Keratinocyte (primary cell): ENCODE measurements at regions not wholly inside any gene's neighbourhood (a gene's known extent, or its start where the extent isn't known, plus 50 kb on each side); places are given as distances from the start of the nearest gene placed in this dataset.
"Not testable (repeated sequence)": the region's sequence is repeated elsewhere in the genome, so short reads cannot be mapped to it uniquely, and the experiment has no call there.

Source experiments
- EZH2 ChIP-seq: IDR thresholded peaks from one replicate; pipeline ENCODE4 v1.6.1; 2012; ENCODE audit warnings: inconsistent platforms, mild to moderate bottlenecking, low read length, moderate library complexity
- TF ChIP-seq, protein P1 (sequence below), 3 experiments: IDR thresholded peaks in 1 of 3; conservative IDR thresholded peaks in 1 of 3; optimal IDR thresholded peaks in 1 of 3; 2 replicates in 2 of 3; 3 replicates in 1 of 3; pipeline versions ENCODE3 to v1.5.1; 2011; ENCODE audit warnings: low read length in 3 of 3, mild to moderate bottlenecking in 3 of 3, moderate library complexity in 2 of 3, control low read depth in 1 of 3, inconsistent platforms in 1 of 3; ENCODE audit not compliant: insufficient read depth in 2 of 3; ENCODE audit errors: extremely low read depth in 1 of 3

DNA sequence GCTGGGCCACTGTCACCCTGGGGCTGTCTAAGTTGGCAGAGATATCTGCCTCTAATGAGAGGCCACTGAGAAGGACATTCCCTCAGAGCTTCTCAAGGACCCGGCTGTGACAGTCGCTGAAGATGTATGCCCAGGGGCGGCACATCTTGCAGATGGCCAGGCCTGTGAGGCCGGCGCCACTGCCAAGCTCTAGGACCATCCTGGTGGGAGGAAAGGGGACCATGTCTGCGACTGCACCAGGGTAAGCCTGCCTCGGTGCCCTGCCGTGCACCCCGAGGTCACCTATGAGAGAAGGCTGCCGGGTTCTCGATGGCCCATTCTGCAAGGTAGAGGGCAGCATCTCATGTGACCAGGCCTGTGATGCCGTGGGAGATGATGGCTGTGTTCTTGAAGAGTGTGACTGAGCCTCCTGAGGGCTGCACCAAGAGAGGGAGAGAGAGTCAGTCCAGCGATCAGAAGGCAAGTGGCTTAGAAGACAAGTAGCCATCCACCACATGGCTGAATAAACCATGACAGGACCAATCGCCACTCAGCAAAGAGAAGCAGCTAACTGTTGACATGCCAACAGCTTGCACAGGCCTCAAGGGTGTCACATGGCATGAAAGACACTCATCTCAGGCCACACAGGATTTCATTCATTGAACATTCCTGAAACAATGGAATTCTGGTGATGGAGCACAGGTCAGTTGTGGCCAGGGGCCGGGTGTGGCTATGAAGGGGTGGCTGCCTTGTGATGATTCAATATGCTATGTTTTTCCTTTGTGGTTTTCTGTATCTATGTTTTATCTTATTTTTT is 123.5 kb upstream of the ALDH3B2 start:
- TF ChIP-seq EZH2: not testable (repeated sequence)
- TF ChIP-seq, protein P1, sequence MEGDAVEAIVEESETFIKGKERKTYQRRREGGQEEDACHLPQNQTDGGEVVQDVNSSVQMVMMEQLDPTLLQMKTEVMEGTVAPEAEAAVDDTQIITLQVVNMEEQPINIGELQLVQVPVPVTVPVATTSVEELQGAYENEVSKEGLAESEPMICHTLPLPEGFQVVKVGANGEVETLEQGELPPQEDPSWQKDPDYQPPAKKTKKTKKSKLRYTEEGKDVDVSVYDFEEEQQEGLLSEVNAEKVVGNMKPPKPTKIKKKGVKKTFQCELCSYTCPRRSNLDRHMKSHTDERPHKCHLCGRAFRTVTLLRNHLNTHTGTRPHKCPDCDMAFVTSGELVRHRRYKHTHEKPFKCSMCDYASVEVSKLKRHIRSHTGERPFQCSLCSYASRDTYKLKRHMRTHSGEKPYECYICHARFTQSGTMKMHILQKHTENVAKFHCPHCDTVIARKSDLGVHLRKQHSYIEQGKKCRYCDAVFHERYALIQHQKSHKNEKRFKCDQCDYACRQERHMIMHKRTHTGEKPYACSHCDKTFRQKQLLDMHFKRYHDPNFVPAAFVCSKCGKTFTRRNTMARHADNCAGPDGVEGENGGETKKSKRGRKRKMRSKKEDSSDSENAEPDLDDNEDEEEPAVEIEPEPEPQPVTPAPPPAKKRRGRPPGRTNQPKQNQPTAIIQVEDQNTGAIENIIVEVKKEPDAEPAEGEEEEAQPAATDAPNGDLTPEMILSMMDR (optimal IDR thresholded peaks at IDR 0.05 in 1 of 3, IDR thresholded peaks at IDR 0.05 in 1 of 3, conservative IDR thresholded peaks at IDR 0.05 in 1 of 3; ENCODE audit: extremely low read depth in 1 of 3, insufficient read depth in 2 of 3, low read length in 3 of 3): not testable (repeated sequence)
